B cell (primary cell): ENCODE measurements at regions not wholly inside any gene's neighbourhood (a gene's known extent, or its start where the extent isn't known, plus 50 kb on each side); places are given as distances from the start of the nearest gene placed in this dataset.

Experiments
- ATAC-seq: fragments of 200-7000 bp; cut with Tn5 transposase; one replicate; pipeline ENCODE4 v1.10.0; 2021; ENCODE audit warnings: low read depth, mild to moderate bottlenecking, moderate number of reproducible peaks, moderate library complexity
- CTCF ChIA-PET: fragments of 350-600 bp; sonication (Branson Sonifier 250); formaldehyde crosslinking; loops from one replicate; lab custom pipeline; 2021; ENCODE audit warnings: antibody characterized with exemption, inconsistent platforms; lab: Charles Lee
- POLR2A ChIA-PET: fragments of 350-600 bp; sonication (Branson Sonifier 250); formaldehyde crosslinking; loops from one replicate; lab custom pipeline; 2021; ENCODE audit warnings: antibody characterized with exemption; lab: Charles Lee
- DNase-seq: peaks from one replicate; pipeline ENCODE4 v3.0.0; 2013
- H2AFZ ChIP-seq: 2 replicates; pipeline ENCODE4 v1.6.1; 2012; ENCODE audit warnings: mild to moderate bottlenecking, low read depth, low read length; ENCODE audit not compliant: insufficient read depth, poor library complexity, severe bottlenecking
- H3K27ac ChIP-seq, 2 donors: 1 replicate in 1 of 2; 2 replicates in 1 of 2; pipeline ENCODE4 v1.5.1; 2012 to 2013; ENCODE audit warnings: low read length in 2 of 2, mild to moderate bottlenecking in 2 of 2, moderate library complexity in 1 of 2
- H3K27me3 ChIP-seq, 4 experiments: fragments of 200-600 bp in 1 of 4; sonication (generic) in 1 of 4; replicated peaks in 1 of 4; 1 replicate in 2 of 4; 2 replicates in 2 of 4; pipeline versions ENCODE4 v1.6.1 to v1.7.0; 2013 to 2016; ENCODE audit warnings: low read length in 3 of 4, mild to moderate bottlenecking in 2 of 4, mixed read lengths in 1 of 4, moderate library complexity in 1 of 4; ENCODE audit not compliant: insufficient read depth in 4 of 4, control insufficient read depth in 3 of 4; ENCODE audit errors: control extremely low read depth in 1 of 4
- H3K36me3 ChIP-seq, 2 experiments: replicated peaks in 1 of 2; 1 replicate in 1 of 2; 2 replicates in 1 of 2; pipeline versions ENCODE4 v1.6.1 to v1.7.1; 2013; ENCODE audit warnings: low read length in 1 of 2; ENCODE audit not compliant: insufficient read depth in 2 of 2, control insufficient read depth in 1 of 2; ENCODE audit errors: control extremely low read depth in 1 of 2, extremely low read depth in 1 of 2
- H3K4me1 ChIP-seq, 2 donors: fragments of 200-600 bp in 1 of 2; sonication (generic) in 1 of 2; 1 replicate in 1 of 2; 2 replicates in 1 of 2; pipeline versions ENCODE4 v1.5.1 to v1.6.1; 2013 to 2017; ENCODE audit warnings: low read length in 2 of 2; ENCODE audit not compliant: control insufficient read depth in 2 of 2, insufficient read depth in 2 of 2
- H3K4me2 ChIP-seq: replicated peaks from 2 replicates; pipeline ENCODE3; 2012; ENCODE audit warnings: mild to moderate bottlenecking, low read depth, low read length; ENCODE audit not compliant: poor library complexity, severe bottlenecking
- H3K4me3 ChIP-seq, 5 experiments: fragments of 200-600 bp in 1 of 5; sonication (generic) in 1 of 5; 1 replicate in 3 of 5; 2 replicates in 2 of 5; pipeline versions ENCODE4 v1.5.1 to v1.7.0; 2011 to 2016; ENCODE audit warnings: low read length in 4 of 5, mild to moderate bottlenecking in 4 of 5, low read depth in 2 of 5, control low read depth in 1 of 5, moderate library complexity in 1 of 5; ENCODE audit not compliant: insufficient read depth in 1 of 5; ENCODE audit errors: control extremely low read depth in 1 of 5, extremely low read depth in 1 of 5
- H3K79me2 ChIP-seq: fragments of 200-600 bp; sonication (generic); one replicate; pipeline ENCODE4 v1.6.0; 2016; ENCODE audit warnings: low read length; ENCODE audit not compliant: control insufficient read depth, insufficient read depth
- H3K9ac ChIP-seq: fragments of 200-600 bp; sonication (generic); 2 replicates; pipeline ENCODE4 v1.6.1; 2017; ENCODE audit warnings: mild to moderate bottlenecking, low read length, moderate library complexity
- H3K9me3 ChIP-seq, 3 donors: one replicate each; pipeline versions ENCODE4 v1.6.1 to v1.7.1; 2013; ENCODE audit warnings: low read length in 2 of 3; ENCODE audit not compliant: control insufficient read depth in 2 of 3, insufficient read depth in 1 of 3; ENCODE audit errors: control extremely low read depth in 1 of 3
- H4K20me1 ChIP-seq: 2 replicates; pipeline ENCODE4 v1.6.0; 2012; ENCODE audit warnings: mild to moderate bottlenecking, low read length; ENCODE audit not compliant: insufficient read depth, control insufficient read depth, poor library complexity, severe bottlenecking
- H3K27ac Mint-ChIP-seq: one replicate; pipeline ENCODE4 v1.8.0; 2021; ENCODE audit warnings: mixed read lengths
- H3K27me3 Mint-ChIP-seq: one replicate; pipeline ENCODE4 v1.8.0; 2021; ENCODE audit warnings: mixed read lengths
- H3K4me1 Mint-ChIP-seq: one replicate; pipeline ENCODE4 v1.8.0; 2021; ENCODE audit warnings: mixed read lengths
- H3K4me3 Mint-ChIP-seq: one replicate; pipeline ENCODE4 v1.8.0; 2021; ENCODE audit warnings: mixed read lengths
- H3K9me3 Mint-ChIP-seq: one replicate; pipeline ENCODE4 v1.8.0; 2022; ENCODE audit warnings: mixed read lengths; ENCODE audit not compliant: insufficient read depth
- EZH2 ChIP-seq: IDR thresholded peaks from 2 replicates; pipeline ENCODE4 v1.6.1; 2012; ENCODE audit warnings: borderline replicate concordance, low read depth, mild to moderate bottlenecking, moderate library complexity, low read length; ENCODE audit not compliant: insufficient read depth, poor library complexity, severe bottlenecking
- WGBS: methylation state at CpG from one replicate; pipeline ENCODE4 v1.1.5; 2013; ENCODE audit warnings: missing lambda C conversion rate; ENCODE audit not compliant: insufficient coverage; 5-methylcytosine and 5-hydroxymethylcytosine counted together
- intact Hi-C: fragments of 100-400 bp; cut with micrococcal nuclease; formaldehyde crosslinking; loops from one replicate; pipeline ENCODE4 v1.10.0; 2022
- TF ChIP-seq, protein P1 (sequence below): fragments of 200-600 bp; IDR thresholded peaks from one replicate; pipeline ENCODE4 v1.8.0; 2022; ENCODE audit warnings: antibody characterized with exemption, mild to moderate bottlenecking

DNA sequence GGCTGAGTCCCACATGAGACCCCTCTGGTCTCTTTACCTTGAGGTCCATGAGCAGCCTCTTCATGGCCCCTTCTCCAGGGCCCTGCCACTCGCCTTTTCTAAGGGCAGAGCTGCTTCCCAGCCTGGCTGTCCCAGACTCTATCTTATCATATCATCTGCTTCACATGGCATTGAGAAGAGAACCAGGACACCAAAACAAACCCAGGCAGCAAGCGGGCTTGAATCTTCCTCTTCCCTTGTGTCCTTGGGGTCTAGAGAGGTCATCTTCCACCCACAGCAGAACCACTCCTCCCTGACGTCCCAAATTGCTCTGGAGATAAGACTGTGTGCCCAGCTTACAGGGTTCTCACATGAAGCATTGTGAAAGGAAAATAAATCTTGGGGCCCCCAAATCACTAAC, 261.3 kb upstream of the AUTS2 start:
- H3K9me3 Mint-ChIP-seq: peaks cover 6% of the 10 kb centered on the region
- no peak for ATAC-seq

GRCh38 chr7:69338144-69338543, 260.1 kb upstream of the AUTS2 start:
- Histone ChIP-seq H3K27ac (no peak overlapping the region), H3K27me3 (peaks cover 0 to 2% (median 0%) of the 10 kb centered on the region in 4 experiments), H2AFZ (no peak overlapping the region), H3K4me1 (no peaks in the 10 kb centered on the region), H3K9me3 (peaks cover 0 to 3% (median 0%) of the 10 kb centered on the region in 3 donors), H3K4me2 (no peak overlapping the region), H3K36me3 (no peaks in the 10 kb centered on the region), H3K4me3 (no peak overlapping the region), H3K9ac (no peak overlapping the region), H4K20me1 (no peaks in the 10 kb centered on the region), H3K79me2 (no peaks in the 10 kb centered on the region)
- Mint-ChIP-seq H3K4me1 (no peaks in the 10 kb centered on the region), H3K9me3 (peaks cover 6% of the 10 kb centered on the region), H3K27ac (no peak overlapping the region), H3K27me3 (peaks cover 4% of the 10 kb centered on the region), H3K4me3 (no peak overlapping the region)
- 44% methylated on average over 6 of the region's 8 CpGs for WGBS
- CTCF ChIA-PET: interaction anchor here (0.6 kb wide), 1 partner anchor 361 kb away, joined by 3 read pairs; no protein-coding TSS in a partner anchor
- ATAC-seq: no peak
- DNase-seq: no peak
- intact Hi-C loops: no loop called here
- TF ChIP-seq, protein P1, sequence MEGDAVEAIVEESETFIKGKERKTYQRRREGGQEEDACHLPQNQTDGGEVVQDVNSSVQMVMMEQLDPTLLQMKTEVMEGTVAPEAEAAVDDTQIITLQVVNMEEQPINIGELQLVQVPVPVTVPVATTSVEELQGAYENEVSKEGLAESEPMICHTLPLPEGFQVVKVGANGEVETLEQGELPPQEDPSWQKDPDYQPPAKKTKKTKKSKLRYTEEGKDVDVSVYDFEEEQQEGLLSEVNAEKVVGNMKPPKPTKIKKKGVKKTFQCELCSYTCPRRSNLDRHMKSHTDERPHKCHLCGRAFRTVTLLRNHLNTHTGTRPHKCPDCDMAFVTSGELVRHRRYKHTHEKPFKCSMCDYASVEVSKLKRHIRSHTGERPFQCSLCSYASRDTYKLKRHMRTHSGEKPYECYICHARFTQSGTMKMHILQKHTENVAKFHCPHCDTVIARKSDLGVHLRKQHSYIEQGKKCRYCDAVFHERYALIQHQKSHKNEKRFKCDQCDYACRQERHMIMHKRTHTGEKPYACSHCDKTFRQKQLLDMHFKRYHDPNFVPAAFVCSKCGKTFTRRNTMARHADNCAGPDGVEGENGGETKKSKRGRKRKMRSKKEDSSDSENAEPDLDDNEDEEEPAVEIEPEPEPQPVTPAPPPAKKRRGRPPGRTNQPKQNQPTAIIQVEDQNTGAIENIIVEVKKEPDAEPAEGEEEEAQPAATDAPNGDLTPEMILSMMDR: no peak
- no peak for TF ChIP-seq EZH2
- POLR2A ChIA-PET: no interaction called here

More for the DNA sequence above, 261.3 kb upstream of the AUTS2 start:
- H3K79me2 ChIP-seq: no peaks in the 10 kb centered on the region
- H3K4me1 Mint-ChIP-seq: no peaks in the 10 kb centered on the region
- no peak overlapping the region for H3K4me2 ChIP-seq
- DNase-seq: no peak
- peaks cover 4% of the 10 kb centered on the region for H3K27me3 Mint-ChIP-seq
- H3K36me3 ChIP-seq: no peaks in the 10 kb centered on the region
- no peak overlapping the region for H3K4me3 ChIP-seq
- intact Hi-C loops: no loop called here
- no peak overlapping the region for H3K9ac ChIP-seq
- no peak for TF ChIP-seq EZH2
- TF ChIP-seq, protein P1: no peak
- H3K4me1 ChIP-seq: no peaks in the 10 kb centered on the region
- H3K27me3 ChIP-seq: peaks cover 0 to 2% (median 0%) of the 10 kb centered on the region in 4 experiments
- CTCF ChIA-PET: no interaction called here
- 67% methylated on average over 1 of the region's 3 CpGs for WGBS
- no peak overlapping the region for H2AFZ ChIP-seq
- no peak overlapping the region for H3K27ac Mint-ChIP-seq
- peaks cover 0 to 3% (median 0%) of the 10 kb centered on the region in 3 donors for H3K9me3 ChIP-seq
- H3K4me3 Mint-ChIP-seq: no peak overlapping the region
- POLR2A ChIA-PET: no interaction called here
- H3K27ac ChIP-seq: no peak overlapping the region
- no peaks in the 10 kb centered on the region for H4K20me1 ChIP-seq
